ENCODE measurements at regions not wholly inside any gene's neighbourhood (a gene's known extent, or its start where the extent isn't known, plus 50 kb on each side); places are given as distances from the start of the nearest gene placed in this dataset.

DNA sequence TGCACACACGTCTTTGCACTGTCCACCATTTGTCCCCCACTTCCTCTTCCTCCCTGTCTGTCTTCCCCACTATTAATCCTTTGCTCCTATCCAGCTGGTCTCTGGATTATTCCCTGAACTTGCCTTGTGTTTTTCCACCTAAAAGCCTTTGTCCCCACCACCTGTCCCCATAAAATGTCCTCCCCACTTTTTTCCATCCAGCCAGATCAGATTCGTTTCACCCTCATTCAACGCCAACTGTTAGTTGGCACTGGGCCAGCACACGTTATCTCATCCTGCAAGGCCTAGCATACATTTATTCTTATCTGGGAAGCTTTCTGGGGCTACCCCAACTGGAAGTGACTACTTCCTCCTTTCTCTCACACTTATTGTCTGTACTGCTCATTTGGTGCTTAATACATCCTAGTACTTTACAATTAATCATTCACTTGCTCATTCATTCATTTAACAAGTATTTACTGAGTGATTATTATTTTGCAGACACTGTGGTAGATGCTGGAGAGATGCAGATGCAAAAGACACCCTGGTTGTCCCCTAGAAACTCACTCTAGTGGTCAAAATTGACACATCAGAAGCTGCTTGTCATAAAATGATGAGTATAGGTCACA, 96.2 kb downstream of the RASSF10 start:
- FAIRE-seq, result no peak

DNA sequence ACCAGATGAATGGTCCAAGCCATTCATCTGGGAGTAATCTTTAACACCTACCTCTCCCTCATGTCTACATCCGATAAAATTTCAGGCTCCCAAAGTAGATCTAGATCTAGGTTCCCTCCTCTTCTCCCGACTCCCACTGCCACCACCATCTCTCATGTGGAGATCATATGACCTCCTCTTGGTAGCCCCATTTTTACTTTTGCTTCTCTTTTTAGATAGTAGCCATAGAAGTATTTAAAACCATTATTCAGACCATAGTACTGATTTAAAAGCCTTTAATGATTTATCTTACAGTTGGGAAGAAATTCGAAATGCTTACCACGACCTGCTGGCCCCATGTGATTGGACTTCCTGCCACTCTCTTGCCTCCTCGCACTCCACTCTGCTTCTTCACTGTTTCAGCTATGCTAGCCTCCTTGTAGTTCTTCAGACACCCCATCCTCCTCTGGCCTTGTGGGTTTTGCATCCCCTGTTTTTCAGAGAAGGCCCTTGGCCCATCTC, 98.5 kb downstream of the RASSF10 start:
- FAIRE-seq, result no peak

DNA sequence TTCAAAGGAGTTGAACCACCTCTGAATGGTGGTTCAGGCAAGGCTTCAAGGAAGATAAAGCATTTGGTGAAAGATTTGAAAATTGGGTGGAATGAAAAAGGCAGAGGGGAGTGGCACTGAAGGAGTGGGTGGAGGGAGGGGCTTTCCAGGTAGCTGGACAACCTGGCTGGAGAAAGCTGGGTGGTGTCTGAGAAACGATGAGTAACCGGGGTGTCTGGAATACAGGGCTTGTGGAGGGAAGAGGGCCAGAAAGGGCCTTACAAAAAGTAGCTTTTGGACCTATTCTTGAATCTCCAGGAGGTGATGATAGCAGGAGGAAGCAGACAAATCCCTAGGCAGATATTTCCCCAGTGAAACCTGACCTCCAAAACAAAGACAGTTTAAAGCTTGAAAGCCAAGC, 99.3 kb downstream of the RASSF10 start:
- no peak for FAIRE-seq

DNA sequence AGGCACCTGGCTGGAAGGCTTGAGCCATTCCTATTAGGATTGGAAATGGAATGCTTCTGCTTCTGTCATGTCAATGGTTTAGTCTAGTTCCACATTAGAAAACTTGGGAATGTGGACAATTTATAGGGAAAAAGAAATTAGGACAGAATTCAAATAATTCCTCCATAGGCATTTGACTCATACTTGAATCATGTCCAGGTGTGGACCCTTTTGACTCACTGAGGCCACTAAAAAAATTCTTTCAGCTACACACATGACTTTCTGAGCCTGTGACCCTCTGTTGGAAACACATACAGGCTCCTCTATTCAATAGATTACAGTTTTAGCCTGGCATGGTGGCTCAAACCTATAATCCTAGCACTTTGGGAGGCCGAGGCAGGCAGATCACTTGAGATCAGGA, 100.5 kb downstream of the RASSF10 start:
- FAIRE-seq, result no peak

DNA sequence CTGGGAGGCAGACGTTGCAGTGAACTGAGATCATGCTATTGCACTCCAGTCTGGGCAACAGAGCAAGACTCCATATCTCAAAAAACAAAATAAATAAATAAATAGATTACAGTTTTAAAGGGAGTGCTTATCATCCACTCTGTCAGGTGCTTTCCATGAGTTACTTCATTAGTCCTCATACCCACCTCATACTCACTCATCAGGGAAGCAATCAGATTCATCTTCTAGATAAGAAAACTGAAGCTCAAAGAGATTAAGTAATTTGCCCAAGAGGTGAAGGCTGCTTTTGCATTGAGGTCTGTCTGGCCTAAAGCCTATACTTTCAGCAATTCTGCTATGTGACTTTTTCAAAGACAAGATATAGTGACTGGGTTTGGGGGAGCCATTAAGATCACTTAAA, 101.0 kb downstream of the RASSF10 start:
- FAIRE-seq, result no peak

DNA sequence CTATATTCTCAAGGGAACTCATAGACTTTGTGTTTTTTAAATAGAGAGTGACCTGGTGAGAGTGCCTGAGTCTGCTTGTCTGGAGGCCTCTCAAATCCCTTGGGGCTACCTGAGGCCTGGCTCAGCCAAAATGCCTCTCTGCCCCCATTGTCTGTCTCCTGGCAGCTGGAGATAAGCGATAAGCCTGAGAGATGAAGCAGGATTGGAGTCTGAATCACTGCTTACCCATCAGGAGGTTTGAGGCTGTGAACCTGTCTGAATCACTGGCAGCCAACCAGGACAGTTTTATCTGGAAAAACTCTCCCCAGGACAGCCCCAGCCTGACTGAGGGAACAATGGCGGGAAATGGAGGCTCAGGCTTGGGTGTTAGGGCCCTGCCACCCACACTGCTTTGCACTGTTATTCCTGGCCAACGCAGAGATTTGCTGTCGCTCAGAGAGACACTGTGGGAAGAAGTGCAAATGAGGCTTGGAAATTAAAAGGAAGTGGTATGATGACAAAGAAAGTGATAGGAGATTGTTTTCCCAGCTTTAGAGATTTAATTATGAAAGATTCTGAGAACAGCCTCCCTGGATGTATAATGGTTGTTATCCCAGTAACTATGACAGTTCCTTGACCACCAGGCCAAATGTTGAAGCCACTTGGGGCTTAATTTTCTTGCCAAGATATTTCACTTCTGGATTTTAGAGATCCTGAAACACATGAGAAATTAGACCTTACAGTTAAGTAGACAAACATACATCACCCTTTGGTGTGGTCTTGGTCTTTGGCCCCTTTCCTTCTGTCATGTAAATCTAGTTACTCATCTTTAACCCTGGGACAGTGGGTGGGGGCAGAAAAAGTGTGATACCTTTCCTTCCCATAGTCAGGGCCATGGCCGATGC, 102.1 kb downstream of the RASSF10 start:
- no peak for FAIRE-seq

DNA sequence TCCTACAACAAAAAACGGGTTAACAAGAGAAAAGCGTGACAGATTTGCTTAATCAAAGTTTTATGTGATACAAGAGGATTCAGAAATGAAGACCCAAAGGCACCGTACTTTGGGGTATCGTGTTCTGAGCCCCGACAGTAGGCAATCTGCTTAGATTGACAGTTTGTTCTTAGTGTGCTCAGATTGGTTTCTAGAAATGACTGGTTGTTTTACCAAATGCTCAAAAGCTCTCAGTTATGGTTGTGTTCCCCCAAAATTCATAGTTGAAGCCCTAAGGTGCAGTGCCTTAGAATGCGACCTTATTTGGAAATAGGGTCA, 102.7 kb downstream of the RASSF10 start:
- FAIRE-seq, result no peak

DNA sequence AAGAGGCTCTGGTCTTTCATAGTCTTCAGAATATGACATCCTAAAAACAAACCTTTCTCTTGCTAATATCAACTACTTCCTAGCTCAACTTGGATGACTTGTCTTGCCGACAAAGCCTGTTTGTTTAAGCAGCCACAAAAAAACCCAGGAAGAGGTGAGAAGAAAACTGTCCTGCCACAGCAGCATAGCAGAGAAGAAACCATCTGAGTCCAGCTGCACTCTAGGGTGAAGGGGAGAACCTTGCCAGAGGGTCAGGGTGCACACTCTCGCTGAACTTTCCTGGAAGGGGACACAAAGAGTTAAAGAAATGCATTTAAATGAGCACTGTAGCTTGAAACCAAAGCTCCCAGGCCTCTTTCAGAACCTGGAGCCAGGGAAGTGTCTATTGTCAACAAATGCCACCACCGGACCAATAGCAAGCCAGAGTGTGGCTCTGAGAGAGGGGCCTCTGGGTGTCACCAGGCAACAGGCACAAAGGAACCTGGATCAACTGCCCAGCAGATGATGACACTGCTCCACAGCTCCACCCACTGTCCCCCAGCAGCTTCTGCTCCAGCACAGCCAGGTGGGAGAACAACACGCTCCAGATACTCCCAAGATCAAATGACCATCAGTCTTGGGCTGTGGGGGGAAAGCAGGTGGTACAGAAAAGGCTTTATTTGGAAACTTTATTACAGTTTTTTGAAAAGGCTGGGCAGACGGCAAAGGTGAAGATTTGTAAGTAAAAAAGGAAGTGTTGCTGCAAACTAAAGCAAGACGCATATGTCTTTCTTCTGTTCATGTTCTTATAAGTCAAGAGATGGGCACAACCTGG, 105.7 kb downstream of the RASSF10 start:
- FAIRE-seq, result no peak

DNA sequence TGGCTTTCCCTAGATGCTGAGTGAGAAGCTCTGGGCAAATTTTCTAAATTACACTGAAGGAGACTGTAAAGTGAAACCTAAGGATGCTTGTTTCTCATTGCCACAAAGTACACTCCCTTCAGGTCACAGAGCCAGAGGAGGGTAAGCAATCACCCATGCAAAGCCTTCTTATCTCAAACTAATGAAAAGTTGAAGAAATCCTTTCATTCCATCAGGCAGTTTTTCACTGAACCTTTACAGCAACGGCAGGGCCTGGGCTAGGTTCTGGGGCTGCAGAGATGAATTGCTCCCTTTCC, 106.2 kb downstream of the RASSF10 start:
- FAIRE-seq, result no peak

DNA sequence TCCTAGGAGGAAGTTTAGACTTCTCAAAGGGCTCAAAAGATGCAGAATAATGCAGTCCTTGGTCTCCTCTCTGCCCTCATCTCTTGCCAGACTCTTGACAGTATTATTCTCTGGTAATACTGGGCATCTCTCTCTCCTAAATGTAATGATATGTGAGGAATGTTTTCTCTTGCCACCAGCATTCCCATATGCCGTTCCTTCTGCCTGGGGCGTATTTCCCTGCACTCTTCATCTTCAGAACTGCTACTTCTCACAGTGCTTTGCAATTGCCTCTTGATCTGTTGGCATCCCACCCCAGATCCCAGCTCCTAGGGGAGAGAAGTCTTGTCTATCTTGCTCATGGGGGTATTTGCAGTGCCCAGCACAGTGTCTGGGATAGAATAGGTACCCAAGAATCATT, 107.4 kb downstream of the RASSF10 start:
- no peak for FAIRE-seq

DNA sequence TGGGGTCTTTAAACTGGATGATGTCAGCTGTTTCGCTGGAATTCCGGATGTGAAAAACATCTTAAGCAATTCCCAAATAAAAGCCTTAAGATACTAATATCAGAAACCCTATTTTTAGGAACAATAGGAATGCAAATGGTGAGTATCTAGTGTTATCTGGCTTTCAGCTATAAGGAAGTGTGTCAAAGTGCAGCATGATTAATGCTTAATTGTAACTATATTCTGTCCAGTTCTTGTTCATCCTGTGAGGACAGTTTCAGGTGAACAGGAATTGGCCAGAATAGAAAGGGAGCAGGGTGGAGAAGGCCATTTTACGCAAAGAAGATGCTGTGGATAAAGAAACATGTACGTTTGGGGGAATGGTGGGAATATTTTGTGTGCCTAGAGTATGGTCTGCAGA, 108.2 kb downstream of the RASSF10 start:
- FAIRE-seq, result no peak

DNA sequence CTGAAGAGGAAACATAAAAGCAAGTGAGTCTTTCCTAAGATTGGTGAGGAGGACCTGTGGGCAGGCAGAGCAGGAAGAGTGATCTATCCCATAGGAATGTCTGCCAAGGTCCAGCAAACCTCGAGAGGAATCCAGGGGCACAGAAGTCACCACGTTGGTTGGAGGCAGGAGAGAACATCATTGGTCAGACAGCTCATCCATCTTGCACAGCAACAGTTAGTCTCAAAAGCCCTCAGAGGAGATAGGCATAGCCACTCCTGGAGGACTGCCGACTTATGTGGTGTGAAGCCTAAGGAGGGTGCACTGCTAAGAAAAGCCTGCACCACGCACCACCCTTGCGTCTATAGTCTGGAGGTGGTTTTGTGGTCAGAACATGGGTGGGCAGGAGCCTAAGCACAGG, 109.1 kb downstream of the RASSF10 start:
- FAIRE-seq, result no peak

DNA sequence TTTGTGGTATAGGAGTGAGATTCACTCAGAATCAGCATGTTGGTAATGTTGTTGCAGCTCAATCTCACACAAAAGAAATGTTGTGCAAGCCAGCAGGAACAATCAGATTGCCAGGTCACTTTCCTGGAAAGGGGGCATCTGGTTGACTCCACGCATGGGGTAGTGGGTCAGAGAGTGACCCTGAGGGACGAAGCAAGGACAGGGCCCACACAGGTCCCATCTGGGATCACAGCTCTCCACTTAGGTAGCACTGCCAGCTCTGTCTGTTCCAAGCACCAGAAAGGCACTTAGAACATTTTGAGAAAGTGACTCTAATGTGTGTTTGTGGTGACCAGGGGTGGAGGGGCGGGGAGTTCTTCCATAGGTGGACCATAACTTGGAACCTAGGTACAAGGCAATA, 109.5 kb downstream of the RASSF10 start:
- no peak for FAIRE-seq

DNA sequence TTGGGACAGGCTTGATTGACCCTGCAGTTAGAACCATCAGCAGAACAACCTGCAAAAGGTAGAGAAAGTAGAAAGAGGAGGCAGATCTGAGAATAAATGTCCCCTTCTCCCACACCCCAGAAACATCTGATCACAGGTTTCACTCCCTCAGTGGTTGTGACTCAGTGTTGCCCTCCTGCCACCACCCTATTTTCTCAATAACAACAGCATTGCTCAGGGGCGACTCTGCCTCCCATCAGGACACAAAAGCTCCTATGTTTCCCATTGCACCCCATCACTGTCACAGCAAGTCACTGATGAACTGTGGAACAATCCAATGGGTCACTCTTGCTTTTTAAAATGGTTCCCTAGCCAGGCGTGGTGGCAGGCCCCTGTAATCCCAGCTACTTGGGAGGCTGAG, 110.2 kb downstream of the RASSF10 start:
- FAIRE-seq, result no peak

DNA sequence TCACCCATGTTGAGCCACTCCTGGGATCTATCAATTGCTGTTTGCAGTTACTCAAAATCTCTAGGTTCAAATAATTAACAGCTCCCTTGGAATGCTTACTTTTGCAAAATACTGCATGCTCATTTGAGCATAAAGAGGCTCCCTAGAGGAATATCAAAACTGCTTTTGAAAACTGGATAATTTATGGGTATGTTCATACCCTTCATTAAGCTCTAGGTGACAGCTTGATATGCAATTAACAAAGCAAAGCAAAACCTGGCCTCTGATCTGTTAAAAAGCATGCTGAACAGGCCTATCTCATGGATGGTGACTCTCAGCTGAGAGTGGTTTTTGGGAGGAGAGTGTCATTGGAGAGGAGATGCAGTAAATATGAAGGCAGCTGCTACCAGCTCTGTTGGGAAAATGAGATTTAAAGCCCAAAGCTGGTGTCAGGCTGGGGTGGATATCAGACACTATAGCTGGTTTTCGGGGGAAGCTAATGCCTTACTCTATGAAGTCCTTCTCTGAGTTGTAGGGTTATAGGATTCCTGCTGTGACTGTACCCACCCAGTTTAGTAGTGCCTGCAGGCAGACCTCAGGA, 110.9 kb downstream of the RASSF10 start:
- no peak for FAIRE-seq

DNA sequence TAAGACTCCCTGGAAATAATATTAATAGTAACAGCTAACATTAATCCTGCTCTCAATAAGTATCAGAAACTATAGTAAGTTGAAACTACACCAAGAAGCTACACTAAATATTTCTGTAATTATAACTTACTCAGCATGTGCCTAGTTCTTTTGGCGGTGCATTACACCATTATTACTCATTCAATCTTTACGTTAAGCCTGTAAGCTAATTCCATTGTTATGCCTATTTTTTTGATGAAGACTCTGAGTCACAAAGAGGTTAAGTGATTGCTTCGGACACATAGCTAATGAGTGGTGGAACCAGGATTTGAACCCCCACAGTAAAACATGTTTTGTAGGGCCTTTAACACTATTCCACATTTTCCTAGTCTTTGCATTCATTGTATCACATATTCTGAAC, 111.6 kb downstream of the RASSF10 start:
- FAIRE-seq, result no peak

DNA sequence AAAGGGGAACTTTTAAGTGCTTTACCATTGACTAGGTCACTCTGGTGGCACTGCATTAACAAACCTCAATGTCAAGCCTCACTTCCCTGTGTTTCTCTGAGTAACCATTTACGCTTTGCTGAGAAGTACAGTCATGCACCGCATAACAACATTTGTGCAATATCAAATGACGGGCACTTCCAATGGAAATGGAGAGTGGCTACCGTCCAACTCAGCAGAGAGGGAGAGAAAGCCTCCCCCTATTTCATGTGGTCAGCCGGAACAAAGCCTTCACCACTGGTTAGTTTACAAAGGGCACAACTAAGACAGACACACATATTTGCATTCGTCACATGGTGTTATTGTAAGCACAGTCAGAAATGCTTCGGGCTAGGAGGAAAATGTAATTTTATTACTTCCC, 117.3 kb downstream of the RASSF10 start:
- FAIRE-seq, result no peak

DNA sequence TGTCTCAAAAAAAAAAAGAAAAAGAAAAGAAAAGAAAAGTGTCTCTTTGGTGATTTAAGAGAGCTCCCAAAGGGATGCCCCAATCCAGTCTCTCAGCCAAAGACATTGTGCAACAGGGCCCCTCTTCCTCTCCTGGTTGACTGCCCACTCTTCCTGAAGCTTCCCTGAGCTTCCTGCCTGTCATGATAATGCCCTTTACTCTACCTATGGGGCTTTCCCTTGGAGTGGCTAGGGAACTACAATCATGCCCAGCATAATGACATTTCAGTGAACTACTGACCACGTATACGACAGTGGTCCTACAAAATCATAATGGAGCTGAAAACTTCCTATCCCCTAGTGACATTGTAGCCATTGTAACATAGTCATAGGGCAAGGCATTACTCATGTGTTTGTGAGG, 118.0 kb downstream of the RASSF10 start:
- no peak for FAIRE-seq

DNA sequence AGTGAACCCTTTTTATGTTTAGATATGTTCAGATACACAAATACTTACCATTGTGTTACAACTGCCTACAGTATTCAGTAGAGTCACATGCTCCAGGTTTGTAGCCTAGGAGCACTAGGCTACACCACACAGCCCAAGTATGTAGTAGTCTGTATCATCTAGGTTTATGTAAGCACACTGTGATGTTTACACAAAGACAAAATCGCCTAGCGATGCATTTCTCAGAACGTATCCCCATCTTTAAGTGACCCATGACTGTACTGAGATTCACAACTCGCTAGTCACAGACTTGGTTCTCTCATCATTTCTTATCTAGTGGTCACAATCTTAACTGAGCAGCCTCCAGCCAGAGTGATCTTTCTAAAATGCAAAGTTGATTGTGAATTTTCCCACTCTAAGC, 119.2 kb downstream of the RASSF10 start:
- no peak for FAIRE-seq

DNA sequence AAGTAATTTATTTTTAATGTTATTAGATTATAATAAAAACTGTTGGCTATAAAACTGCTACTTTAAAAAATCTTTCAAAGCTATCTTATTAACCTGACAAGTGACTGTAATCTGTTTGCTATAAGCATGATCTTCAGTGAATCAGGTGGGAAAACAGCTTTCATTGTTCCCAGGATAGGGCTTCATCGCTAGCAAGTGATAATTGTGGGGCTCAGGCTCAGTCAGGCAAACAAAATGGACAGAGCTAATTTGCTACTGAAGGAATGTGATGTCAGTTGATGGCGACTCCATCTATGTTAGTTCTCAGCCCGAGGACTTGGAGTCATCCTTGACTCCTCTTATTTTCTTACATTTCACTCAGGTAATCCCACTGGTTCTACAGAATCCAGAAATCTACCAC, 125.0 kb downstream of the RASSF10 start:
- FAIRE-seq, result no peak

DNA sequence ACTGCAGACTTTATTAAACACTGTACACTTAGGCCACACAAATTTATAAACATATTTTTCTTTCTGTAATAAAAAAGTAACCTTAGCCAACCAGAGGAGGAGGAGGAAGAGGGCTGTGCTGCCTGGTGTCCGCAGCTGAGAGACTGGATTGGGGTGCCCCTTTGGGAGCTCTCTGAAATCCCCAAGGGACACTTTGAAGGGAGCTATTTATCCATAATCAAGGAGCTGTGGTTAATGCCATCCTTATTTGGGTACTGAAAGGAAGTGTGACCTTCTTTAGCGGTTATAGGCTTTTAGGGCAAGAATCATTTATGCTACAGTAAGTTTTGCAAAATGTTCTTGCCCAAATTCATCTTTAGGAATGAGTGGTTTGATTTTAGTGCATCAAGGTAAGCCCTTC, 125.8 kb downstream of the RASSF10 start:
- no peak for FAIRE-seq

DNA sequence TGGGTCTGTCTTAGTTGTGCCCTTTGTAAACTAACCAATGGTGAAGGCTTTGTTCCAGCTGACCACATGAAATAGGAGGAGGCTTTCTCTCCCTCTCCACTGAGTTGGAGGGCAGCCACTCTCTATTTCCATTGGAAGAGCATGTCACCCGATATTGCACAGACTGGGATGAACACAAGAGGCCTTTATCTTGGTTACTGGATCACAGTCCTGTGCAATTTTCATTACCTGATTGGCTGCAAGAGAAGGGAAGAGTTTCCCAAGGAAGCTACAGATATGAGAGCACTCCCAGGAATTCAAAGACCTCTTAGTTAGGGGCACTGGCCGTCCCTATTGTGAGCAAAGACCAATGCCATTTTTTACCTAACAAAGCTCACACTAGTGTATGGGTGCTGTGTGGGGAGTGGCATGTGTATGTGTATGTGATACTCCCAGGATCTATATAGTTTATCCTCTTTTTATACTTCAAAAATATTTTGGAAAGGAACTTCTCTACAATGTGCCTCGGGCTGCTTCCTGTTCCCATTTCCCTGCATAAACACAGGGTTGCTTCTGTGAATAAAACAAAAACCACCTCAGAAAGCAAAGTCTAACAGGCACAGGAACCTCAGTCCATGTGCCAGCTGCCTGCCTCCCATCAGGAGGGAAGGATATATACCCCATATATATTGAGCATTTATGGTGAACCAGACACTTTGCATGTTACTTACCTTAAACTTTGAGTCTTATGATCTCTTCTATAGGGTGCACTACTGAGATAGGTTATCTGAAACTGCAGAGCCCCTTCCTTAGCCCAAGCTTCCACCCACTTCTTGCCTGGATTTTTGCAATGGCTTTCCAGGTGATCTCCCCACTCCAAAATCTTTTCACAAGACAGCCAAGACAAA, 126.5 kb downstream of the RASSF10 start:
- no peak for FAIRE-seq

DNA sequence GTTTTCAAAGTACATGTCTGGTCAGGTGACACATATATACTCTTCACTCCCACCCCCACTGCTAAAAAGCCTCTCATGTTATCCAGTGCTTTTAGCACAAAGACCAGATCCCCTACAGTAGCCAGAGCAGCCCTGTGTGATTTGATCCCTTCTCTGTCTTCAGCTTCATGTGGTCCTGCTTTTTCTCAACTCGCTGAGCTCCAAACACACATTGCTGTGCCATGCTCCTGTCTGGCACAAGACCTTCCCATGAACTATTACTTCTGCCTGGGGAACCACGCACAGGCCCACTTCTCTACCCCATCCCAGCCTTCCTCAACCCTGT, 127.1 kb downstream of the RASSF10 start:
- no peak for FAIRE-seq

Measured in endometrium (tissue), 2 donors.